ENCODE measurements at regions not wholly inside any gene's neighbourhood (a gene's known extent, or its start where the extent isn't known, plus 50 kb on each side); places are given as distances from the start of the nearest gene placed in this dataset. TPM values are rescaled to one million over a fixed set of nuclear protein-coding genes. Genes with fewer than 3 reads are reported as not detected.

- no peaks in the 10 kb centered on the region for H3K27me3 ChIP-seq (ENCODE audit: control insufficient read depth in 4 of 4, insufficient read depth in 4 of 4, low read length in 3 of 4)
- no peak for DNase-seq (ENCODE audit: low spot score)
- no peaks in the 10 kb centered on the region for H3K9me3 ChIP-seq (ENCODE audit: control insufficient read depth in 4 of 4, low read length in 3 of 4)
Observed at GRCh38 chr3:87329065-87329464, 52.7 kb upstream of the POU1F1 start.

More at GRCh38 chr3:87329065-87329464, 52.7 kb upstream of the POU1F1 start:
- H3K27ac ChIP-seq (ENCODE audit: low read depth in 1 of 2, low read length in 2 of 2): no peak overlapping the region
- H3K9ac ChIP-seq (ENCODE audit: low read depth in 1 of 2, low read length in 2 of 2): no peak overlapping the region
- H3K4me3 ChIP-seq (ENCODE audit: low read depth in 1 of 3, low read length in 3 of 3): no peak overlapping the region
- no peaks in the 10 kb centered on the region for H3K36me3 ChIP-seq (ENCODE audit: control insufficient read depth in 4 of 4, insufficient read depth in 3 of 4, low read depth in 1 of 4, low read length in 3 of 4)
- no peaks in the 10 kb centered on the region for H3K4me1 ChIP-seq (ENCODE audit: control insufficient read depth in 4 of 4, insufficient read depth in 4 of 4, low read length in 3 of 4)
- WGBS: 0% methylated on average over 1 of the region's 1 CpG
- TF ChIP-seq RAD21 (IDR thresholded peaks at IDR 0.05) (no peak), TAF1 (conservative IDR thresholded peaks at IDR 0.05) (no peak), SP1 (IDR thresholded peaks at IDR 0.05) (no peak), EGR1 (IDR thresholded peaks at IDR 0.05; ENCODE audit: low read depth in 2 of 2) (no peak), FOXA2 (IDR thresholded peaks at IDR 0.05) (no peak), HNF4A (conservative IDR thresholded peaks at IDR 0.05) (no peak), JUND (IDR thresholded peaks at IDR 0.05) (no peak), HNF4G (IDR thresholded peaks at IDR 0.05) (no peak), YY1 (IDR thresholded peaks at IDR 0.05) (no peak), NR2F2 (IDR thresholded peaks at IDR 0.05) (no peak)
- TF ChIP-seq, protein P1, sequence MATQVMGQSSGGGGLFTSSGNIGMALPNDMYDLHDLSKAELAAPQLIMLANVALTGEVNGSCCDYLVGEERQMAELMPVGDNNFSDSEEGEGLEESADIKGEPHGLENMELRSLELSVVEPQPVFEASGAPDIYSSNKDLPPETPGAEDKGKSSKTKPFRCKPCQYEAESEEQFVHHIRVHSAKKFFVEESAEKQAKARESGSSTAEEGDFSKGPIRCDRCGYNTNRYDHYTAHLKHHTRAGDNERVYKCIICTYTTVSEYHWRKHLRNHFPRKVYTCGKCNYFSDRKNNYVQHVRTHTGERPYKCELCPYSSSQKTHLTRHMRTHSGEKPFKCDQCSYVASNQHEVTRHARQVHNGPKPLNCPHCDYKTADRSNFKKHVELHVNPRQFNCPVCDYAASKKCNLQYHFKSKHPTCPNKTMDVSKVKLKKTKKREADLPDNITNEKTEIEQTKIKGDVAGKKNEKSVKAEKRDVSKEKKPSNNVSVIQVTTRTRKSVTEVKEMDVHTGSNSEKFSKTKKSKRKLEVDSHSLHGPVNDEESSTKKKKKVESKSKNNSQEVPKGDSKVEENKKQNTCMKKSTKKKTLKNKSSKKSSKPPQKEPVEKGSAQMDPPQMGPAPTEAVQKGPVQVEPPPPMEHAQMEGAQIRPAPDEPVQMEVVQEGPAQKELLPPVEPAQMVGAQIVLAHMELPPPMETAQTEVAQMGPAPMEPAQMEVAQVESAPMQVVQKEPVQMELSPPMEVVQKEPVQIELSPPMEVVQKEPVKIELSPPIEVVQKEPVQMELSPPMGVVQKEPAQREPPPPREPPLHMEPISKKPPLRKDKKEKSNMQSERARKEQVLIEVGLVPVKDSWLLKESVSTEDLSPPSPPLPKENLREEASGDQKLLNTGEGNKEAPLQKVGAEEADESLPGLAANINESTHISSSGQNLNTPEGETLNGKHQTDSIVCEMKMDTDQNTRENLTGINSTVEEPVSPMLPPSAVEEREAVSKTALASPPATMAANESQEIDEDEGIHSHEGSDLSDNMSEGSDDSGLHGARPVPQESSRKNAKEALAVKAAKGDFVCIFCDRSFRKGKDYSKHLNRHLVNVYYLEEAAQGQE (IDR thresholded peaks at IDR 0.05): no peak

Small RNA genes lying in the stretch of these regions (small RNA-seq; reads per million reads assigned to genes)
- not detected for gene RNU6-873P
- not detected for gene RNU6ATAC6P

Measured in liver (tissue), 8 donors.